Dermis blood vessel endothelial cell (primary cell): ENCODE measurements at regions not wholly inside any gene's neighbourhood (a gene's known extent, or its start where the extent isn't known, plus 50 kb on each side); places are given as distances from the start of the nearest gene placed in this dataset.
"Not testable (repeated sequence)": the region's sequence is repeated elsewhere in the genome, so short reads cannot be mapped to it uniquely, and the experiment has no call there.

Experiments
- DNase-seq: peaks from one replicate; pipeline ENCODE4 v3.0.0; 2010

DNA sequence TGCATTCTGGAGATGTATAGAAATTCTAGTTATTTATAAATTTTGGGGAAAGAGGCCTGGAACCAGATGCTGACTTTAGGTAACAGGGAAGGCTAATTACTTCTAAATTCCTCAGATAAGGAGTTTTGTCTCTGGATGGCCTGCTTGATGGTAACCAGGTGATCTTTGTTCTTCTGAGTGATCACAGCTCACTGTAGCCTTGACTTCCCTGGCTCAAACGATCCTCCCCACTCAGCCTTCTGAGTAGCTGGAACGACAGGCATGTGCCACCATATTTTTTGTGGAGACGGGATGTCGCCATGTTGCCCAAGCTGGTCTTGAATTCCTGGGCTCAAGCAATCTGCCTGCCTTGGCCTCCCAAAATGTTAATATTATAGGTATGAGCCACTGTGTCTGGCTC lies 54.4 kb upstream of the MSH6 start:
- DNase-seq: no peak

DNA sequence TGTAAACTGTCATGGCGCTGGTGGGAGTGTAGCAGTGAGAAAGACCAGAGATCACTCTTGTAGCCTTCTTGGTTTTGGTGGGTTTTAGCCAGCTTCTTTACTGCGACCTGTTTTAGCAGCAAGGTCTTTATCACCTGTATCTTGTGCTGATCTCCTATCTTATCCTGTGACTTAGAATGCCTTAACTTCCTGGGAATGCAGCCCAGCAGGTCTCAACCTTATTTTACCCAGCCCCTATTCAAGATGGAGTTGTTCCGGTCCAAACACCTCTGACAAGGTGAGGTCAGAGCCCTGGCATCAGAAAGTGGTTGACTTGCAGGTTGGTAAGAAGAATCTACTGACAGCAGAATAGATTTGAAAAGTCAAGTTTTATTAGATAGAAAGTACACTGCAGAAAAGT lies 55.0 kb upstream of the MSH6 start:
- DNase-seq: no peak

DNA sequence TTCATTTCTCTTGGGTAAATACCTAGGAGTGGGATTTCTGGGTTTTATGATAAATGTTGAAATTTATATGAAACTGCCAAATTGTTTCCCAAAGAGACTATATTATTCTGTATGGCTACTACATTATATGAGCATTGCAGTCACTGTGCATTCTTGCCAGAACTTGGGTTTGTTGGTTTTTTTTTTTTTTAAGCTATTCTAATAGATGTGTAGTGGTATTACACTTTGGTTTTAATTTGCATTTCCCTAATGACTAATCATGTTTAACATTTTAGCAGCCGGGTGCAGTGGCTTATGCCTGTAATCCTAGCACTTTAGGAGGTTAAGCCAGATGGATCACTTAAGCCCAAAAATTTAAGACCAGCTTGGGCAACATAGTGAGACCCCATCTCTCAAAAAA lies 56.0 kb upstream of the MSH6 start:
- not testable (repeated sequence) for DNase-seq

GRCh38 chr2:47725808-47726207 lies 57.1 kb upstream of the MSH6 start:
- no peak for DNase-seq

- no peak for DNase-seq
These were observed 58.5 kb upstream of the MSH6 start for GRCh38 chr2:47724221-47724981.

- DNase-seq: no peak
These were observed 61.6 kb upstream of the MSH6 start for GRCh38 chr2:47721296-47721695.

DNA sequence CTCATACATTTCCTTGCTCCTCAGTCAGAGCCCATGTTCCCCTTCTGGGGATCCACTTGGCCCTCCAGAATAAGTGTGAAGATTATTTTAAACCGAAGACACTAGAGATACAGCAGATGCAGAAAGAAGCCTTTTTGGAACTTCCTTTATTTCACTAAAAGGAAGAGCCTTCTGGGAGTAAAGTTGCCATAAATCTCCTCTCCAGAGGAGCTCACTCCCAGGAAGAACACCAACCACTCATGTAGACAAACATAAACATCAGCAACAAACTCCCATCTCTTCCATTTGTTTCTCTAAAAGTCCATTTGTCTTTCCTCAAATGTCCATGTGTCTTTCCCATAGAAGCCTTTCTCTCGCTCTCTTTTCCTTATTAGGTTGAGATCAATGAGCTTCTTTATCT lies 62.4 kb upstream of the MSH6 start:
- DNase-seq: no peak

DNA sequence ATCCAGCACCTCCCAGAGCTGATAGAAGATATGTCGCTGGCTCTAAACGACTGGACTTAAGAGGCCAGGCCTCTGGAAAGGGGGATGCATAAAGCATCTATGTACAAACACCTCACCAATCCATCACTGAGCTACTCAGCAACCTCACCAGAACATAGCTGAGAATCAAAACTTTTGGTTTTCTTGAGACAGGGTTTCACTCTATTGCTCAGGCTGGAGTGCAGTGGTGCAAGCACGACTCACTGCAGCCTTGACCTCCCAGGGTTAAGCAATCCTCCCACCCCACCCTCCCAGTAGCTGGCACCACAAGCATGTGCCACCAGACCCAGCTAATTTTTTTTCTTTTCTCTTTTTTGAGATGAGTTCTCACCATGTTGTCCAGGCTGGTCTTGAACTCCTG lies 62.9 kb upstream of the MSH6 start:
- DNase-seq: no peak

GRCh38 chr2:47719099-47719498 lies 63.8 kb upstream of the MSH6 start:
- no peak for DNase-seq

DNA sequence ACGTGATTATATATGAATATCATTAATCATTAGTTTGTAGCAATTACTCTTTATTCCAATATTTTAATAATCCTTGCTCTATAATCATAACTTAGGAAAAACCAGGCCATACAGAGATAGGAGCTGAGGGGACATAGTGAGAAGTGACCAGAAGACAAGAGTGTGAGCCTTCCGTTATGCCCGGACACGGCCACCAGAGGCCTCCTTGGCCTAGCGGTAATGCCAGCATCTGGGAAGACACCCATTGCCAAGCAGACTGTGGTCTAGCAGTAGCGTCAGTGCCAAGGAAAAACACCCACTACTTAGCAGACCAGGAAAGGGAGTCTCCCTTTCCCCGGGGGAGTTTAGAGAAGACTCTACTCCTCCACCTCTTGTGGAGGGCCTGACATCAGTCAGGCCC lies 66.6 kb upstream of the MSH6 start:
- DNase-seq: not testable (repeated sequence)

GRCh38 chr2:47715552-47715951 lies 67.4 kb upstream of the MSH6 start:
- no peak for DNase-seq

DNA sequence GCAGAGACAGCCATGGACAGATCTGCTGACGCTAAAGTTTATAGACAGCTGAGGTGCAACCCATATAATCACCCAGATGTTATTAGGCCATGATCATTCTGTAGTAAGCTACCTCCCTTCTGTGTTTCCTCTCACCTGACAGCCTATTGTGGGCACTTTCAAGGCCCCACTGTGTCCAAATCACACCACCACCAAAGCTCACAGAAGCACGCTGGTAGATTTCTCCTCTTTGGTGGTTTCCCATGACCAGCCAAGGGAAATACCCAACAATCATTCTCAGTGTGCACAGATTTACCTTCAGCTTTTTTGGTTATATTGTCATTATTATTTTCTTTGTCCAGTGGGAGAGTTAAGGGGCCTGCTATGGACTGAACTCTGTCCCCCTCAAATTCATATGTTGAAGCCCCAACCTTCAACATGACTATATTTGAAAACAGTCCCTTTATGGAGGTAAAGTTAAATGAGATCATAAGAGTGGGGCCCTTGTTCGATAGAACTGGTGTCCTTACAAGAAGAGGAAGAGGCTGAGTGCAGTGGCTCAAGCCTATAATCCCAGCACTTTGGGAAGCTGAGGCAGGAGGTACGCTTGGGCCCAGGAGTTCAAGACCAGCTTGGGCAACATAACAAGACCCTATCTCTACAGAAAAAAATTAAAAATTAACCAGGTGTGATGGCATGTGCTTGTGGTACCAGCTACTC lies 74.0 kb upstream of the MSH6 start:
- no peak for DNase-seq

GRCh38 chr2:47704287-47704686 lies 78.7 kb upstream of the MSH6 start:
- no peak for DNase-seq

DNA sequence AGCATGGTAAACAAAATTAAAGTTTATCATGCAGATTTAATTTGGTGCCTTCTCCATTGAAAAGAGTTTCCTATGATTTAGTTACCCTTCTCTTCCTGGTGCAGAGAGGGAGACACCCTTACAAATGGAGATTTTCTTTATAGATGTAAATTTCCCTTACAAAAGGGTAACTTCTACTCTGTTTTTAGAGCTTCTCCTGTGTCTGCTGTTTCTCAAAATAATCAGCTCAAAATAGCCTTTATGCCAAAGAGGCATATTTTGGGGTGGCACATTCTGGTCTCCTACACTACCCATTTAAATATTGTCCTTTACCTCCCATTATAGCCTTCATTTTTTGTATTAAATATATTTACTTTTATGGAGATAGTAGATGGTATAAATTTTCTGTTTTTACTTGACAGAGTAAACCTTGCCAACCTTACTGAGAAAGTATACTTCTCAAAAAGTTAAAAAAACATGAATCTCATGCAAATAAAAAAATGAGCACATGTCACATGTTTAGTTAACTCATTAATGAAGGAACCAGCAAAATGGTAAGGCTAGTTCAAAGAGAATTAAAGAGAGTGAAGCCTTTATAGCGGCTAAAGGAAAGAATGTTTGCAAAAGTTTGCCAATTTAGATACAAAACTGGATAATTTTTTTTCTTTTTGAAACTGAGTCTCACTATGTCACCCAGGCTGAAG lies 83.3 kb upstream of the MSH6 start:
- DNase-seq: no peak

GRCh38 chr2:47698436-47698972 lies 84.4 kb upstream of the MSH6 start:
- not testable (repeated sequence) for DNase-seq

GRCh38 chr2:47697681-47698435 lies 85.1 kb upstream of the MSH6 start:
- not testable (repeated sequence) for DNase-seq

GRCh38 chr2:47697000-47697601 lies 85.8 kb upstream of the MSH6 start:
- no peak for DNase-seq

DNA sequence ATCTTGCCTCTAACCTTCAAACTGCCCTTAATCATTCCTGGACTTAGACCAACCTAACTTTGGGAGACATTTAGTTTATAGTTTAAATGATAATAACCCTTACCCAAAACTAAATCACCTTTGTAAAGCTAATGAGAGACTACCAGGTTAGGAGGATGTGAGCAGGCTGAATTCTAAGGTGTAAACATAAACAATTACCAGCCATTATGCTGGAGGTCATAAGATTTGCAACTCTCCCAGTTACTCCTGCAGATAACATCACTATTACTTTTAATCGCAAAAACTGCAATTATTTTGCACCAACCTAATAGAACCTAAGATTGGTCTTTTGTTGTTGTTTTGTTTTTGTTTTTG lies 86.5 kb upstream of the MSH6 start:
- DNase-seq: no peak

- no peak for DNase-seq
These were observed 87.0 kb upstream of the MSH6 start for GRCh38 chr2:47695800-47696477.

DNA sequence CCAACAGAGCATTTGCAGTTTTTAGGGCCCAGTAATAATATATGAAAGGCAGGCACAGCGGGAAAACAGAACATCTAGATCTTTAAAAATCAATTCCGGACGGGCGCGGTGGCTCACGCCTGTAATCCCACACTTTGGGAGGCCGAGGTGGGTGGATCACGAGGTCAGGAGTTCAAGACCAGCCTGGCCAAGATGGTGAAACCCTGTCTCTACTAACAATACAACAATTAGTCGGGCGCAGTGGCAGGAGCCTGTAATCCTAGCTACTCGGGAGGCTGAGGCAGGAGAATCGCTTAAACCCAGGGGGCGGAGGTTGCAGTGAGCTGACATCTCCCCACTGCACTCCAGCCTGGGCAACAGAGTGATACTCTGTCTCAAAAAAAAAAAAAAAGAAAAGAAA lies 88.5 kb upstream of the MSH6 start:
- DNase-seq: not testable (repeated sequence)

DNA sequence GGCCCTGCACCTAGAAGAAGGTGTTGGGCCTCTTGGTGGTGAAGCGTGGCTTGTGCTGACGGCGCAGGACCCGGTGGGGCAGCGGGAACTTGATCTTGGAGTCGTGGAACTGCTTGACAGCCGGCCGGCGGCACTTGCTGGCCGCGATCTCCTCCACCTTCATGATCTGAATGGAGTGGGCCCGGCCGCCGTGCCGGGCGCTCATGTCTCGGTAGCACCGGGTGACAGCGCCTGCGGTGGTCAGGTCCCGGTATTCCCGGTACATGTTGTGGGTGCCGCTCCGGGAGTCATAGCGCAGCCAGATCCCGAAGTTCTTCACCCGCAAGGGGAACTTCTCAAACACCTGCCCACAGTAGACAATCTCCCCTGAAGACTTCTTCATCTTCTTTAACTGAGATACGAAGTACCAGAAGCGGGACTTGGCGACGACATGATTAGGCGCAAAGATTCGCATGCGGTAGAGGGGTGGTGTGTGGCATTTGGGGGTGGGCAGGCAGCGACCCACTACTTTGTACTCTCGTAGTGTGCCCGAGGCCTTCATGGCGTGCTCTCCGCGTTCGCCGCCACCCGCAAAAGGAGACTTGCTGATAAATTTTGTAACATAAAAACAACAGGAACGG lies 92.1 kb upstream of the MSH6 start:
- DNase-seq: not testable (repeated sequence)
